ENCODE measurements at regions not wholly inside any gene's neighbourhood (a gene's known extent, or its start where the extent isn't known, plus 50 kb on each side); places are given as distances from the start of the nearest gene placed in this dataset.

DNA sequence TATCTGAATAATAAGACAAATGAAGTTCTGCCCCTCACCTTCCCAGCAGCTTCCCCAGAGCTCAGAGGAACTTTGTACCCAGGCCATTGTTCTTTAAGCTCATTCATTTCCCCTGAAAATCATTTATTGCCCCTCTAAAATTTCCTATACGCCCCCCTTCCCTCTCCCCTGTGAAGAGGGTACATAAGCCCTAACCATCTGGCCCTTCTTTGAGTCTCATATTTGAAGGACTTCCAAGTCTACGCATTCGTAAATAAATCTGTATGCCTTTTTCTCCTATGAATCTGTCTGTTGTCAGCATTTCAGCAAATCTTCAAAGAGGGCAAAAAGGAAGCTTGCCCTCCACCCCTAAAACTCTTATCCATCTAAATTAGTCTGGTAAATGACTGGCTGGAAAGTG is 73.1 kb upstream of the DST start:
- DNase-seq (ENCODE audit: low read depth): no peak

DNA sequence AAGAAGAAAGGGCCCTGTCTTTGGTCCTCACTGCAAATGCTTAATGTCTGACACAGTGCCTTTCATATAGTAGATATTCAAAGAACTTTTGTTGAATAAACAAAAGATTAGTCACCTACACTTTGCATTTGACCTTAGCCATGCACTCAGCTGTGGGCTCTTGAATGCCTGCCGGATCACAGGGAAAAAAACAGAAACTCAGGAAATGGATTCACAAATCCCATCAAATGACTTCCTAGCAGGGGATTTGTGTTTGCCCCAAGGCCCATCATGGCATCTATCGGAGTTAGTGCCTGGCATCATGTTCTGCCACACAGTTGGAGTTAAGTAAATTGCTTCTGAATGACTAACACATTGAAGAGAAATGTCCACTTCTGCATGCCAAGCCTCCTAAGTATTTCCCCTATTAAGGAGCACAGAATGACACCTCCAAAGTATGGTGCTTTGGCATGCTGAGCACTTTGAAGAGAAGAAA is 72.3 kb upstream of the DST start:
- peak; percentile 72 for DNase-seq (ENCODE audit: low read depth)

GRCh38 chr6:56714273-56714672 is 71.6 kb upstream of the DST start:
- DNase-seq (ENCODE audit: low read depth): no peak

- peak; percentile 78 for DNase-seq (ENCODE audit: low read depth)
Measured at GRCh38 chr6:56713254-56713672, 70.6 kb upstream of the DST start.

DNA sequence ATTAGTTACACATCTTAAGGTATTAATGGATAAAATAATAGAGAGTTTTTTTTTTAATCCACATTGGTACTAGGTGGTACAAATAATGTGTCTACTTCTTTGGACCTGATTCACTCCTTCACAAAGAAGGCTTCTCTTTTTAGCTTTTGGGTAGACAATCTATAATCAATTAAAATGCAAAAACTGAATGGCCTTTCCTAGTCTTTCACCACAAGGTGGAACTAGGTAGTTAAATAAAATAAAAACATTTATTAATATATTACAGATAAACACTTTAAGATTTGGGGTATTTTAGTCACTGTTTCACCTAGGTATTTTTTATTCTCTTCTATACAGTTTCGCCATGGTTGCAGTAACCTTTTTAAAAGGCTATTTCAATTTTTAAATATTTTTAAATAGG is 68.3 kb upstream of the DST start:
- no peak for DNase-seq (ENCODE audit: low read depth)

DNA sequence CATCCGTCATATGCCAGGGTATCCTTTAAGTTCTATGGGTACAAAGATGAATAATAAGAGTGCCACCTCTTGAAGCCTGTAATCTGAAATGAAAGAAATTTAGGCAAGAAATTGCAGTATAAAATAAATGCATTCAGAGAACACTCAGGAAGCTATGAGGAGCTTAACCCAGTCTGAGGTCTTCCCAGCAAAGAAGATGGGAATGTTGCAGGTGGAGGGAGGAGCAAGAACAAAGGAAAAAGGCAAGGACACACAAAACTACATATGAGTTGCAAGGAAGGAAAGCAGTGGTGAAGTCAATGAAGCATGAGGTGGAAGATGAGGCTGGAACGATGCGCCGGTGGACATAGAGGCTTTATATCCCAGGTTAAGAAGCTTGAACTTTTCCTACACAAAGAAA is 67.0 kb upstream of the DST start:
- DNase-seq (ENCODE audit: low read depth): no peak

DNA sequence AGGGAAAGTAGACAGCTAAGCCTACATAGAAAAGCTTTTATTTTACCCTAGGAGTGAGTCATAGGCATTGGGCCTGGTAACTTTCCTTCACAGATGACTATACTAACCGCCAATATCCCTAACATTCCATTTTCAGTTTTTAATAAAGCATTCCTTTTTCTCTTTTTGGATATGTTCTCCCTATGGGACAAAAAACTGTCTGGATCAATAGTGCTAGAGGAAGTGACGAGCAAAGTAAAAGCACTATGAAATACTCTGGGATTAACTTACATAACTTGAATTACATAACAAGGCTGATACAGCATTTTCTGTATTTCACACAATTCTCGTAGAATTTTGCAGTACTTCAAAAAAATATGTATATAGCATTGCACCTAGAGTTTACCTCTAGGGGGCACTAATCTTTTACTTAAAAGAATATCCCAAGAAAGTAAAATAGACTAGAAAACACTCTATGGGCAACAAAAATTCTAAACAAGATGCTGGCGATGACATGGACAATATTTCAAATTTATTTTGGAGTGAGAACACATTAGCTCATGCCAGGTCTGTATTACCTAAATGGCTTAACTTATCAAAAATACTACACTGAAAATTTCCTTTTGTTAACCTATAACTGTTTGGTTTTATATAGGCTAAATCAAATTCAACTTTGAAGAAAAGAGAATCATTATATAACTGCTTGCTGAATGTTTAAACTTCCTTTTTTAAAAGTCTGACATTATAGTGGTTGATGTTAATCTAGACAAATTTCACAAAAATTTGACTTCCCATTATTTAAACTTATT is 66.3 kb upstream of the DST start:
- DNase-seq (ENCODE audit: low read depth): no peak

DNA sequence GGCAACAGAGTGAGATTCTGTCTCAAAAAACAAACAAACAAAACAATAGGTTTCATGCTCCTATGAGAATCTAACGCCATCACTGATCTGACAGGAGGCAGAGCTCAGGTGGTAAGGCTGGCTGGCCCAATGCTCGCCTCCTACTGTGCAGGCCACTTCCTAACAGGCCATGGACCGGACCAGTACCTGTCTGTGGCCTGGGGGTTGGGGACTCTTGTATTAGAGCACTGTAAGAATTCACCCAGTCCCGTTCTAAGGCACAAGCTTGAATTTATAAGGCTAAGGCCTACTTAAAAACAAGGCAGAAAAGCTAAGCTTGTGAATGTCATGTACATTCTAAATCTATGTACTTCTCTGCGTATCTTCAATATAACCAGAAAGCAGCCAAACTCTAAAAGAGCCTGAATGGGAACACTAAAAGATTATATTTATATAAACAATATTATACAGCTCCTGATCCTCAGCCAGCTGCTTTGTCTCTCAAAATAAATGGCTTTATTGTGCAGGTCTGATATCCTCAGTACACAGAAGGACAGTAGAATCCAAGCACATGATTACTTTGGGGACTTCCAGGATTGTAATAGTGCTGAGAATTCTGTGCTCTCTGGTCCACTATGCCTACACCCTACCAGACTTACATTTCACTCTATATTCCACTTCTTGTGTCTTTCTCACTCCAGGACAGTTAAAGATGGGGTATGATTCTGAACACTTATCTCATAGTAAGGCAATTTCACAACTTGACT is 64.5 kb upstream of the DST start:
- no peak for DNase-seq (ENCODE audit: low read depth)

- DNase-seq (ENCODE audit: low read depth): no peak
Measured at GRCh38 chr6:56699066-56699654, 56.5 kb upstream of the DST start.

GRCh38 chr6:56695702-56696101 is 53.0 kb upstream of the DST start:
- no peak for DNase-seq (ENCODE audit: low read depth)

DNA sequence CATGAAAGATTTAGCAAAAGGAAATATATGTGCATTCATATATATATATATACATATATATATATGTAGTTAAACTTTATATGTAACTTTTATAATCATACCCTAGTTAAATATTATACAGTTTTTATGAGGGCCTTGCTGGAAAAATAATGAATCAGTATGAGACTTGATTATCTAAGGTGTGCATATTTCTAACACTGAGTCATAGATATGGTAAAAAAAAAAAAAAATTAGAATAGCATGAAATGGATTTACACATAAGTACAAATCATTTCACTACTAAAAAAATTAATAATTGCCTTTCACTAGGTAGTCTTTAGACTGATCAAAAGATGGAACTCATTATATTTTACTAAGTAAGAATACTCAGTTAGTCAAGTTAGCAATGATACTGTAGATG is 51.3 kb upstream of the DST start:
- DNase-seq (ENCODE audit: low read depth): no peak

- DNase-seq (ENCODE audit: low read depth): no peak
Measured at GRCh38 chr6:56693246-56693607, 50.5 kb upstream of the DST start.

GRCh38 chr6:56692523-56693245 is 50.0 kb upstream of the DST start:
- DNase-seq (ENCODE audit: low read depth): no peak
